ENCODE measurements at regions not wholly inside any gene's neighbourhood (a gene's known extent, or its start where the extent isn't known, plus 50 kb on each side); places are given as distances from the start of the nearest gene placed in this dataset.
A peak's percentile ranks its signal among the peaks of the same experiment; 100 is the strongest.

DNA sequence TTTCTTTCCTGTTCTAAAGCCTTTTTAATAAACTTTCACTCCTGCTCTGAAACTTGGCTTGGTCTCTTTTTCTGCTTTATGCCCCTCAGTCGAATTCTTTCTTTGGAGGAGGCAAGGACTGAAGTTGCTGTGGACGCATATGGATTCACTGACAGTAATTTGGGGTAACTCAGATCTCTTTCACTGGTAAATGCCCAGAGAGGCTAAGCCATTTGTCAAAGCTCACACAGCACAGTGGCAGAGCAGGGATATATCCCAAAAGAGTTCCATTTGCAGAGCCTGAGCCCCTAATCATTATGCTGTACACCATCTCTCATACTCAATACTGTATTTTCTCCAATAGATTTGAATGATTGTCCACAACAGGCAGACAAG lies 72.3 kb upstream of the GALNT15 start:
- intact Hi-C loops (cut with DNase I; ENCODE audit: low total_unique reads) = no loop called here
- no peak for TF ChIP-seq POLR2A (IDR thresholded peaks at IDR 0.05)

DNA sequence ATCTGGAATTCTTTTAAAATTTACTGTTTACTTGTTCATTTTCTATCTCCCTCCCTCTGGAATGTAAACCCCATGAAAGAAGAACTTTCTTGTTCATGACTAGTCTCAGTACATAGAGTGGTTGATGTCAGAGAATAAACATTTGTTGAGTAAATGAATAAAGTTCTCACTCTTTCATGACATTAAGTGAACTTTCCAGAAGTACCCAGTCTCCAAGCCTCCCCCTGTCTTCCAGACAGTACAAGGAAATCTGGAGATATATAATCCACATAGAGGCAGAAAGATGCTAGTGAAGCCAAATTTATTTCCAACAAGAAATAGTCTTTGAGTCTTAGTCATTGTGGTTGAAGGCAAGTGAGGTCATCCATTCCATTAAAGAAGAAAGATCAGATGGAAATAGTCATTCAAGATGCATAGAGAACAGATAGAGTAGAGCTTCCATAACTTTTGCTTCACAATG lies 71.5 kb upstream of the GALNT15 start:
- no peak for DNase-seq
- Histone ChIP-seq H3K36me3 (no peaks in the 10 kb centered on the region), H3K4me3 (no peak overlapping the region), H3K27me3 (no peaks in the 10 kb centered on the region), H3K9me3 (no peaks in the 10 kb centered on the region), H3K27ac (peak overlapping the region in 3 of 4 donors; percentile 52 to 83 (median 77)), H3K4me1 (peaks cover 0 to 16% (median 4%) of the 10 kb centered on the region in 4 donors)
- in situ Hi-C loops (cut with MboI; ENCODE audit: low pct_ligation_motif_present in 1 of 4, low pct_unique_long_range_greater_than_20kb in 1 of 4, low sequenced_read_pairs in 3 of 4) = no loop called here
- TF ChIP-seq POLR2A (IDR thresholded peaks at IDR 0.05) (no peak), POLR2AphosphoS5 (IDR thresholded peaks at IDR 0.05) (no peak), EP300 (IDR thresholded peaks at IDR 0.05; ENCODE audit: low read depth) (no peak)
- TF ChIP-seq, protein P1, sequence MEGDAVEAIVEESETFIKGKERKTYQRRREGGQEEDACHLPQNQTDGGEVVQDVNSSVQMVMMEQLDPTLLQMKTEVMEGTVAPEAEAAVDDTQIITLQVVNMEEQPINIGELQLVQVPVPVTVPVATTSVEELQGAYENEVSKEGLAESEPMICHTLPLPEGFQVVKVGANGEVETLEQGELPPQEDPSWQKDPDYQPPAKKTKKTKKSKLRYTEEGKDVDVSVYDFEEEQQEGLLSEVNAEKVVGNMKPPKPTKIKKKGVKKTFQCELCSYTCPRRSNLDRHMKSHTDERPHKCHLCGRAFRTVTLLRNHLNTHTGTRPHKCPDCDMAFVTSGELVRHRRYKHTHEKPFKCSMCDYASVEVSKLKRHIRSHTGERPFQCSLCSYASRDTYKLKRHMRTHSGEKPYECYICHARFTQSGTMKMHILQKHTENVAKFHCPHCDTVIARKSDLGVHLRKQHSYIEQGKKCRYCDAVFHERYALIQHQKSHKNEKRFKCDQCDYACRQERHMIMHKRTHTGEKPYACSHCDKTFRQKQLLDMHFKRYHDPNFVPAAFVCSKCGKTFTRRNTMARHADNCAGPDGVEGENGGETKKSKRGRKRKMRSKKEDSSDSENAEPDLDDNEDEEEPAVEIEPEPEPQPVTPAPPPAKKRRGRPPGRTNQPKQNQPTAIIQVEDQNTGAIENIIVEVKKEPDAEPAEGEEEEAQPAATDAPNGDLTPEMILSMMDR (IDR thresholded peaks at IDR 0.05) = no peak
- intact Hi-C loops (cut with DNase I; ENCODE audit: low total_unique reads) = no loop called here

More for the DNA sequence above, 72.3 kb upstream of the GALNT15 start:
- no peak for DNase-seq
- peak overlapping the region; percentile 67 to 83 (median 76) for H3K27ac ChIP-seq
- no peaks in the 10 kb centered on the region for H3K27me3 ChIP-seq
- no peaks in the 10 kb centered on the region for H3K36me3 ChIP-seq
- in situ Hi-C loops (cut with MboI; ENCODE audit: low pct_ligation_motif_present in 1 of 4, low pct_unique_long_range_greater_than_20kb in 1 of 4, low sequenced_read_pairs in 3 of 4) = no loop called here
- 83 to 87% methylated on average over 2 of the region's 2 CpGs for WGBS, 2 donors (ENCODE audit: low coverage in 1 of 2)
- H3K4me1 ChIP-seq = peaks cover 0 to 16% (median 4%) of the 10 kb centered on the region in 4 donors
- no peaks in the 10 kb centered on the region for H3K9me3 ChIP-seq
- no peak overlapping the region for H3K4me3 ChIP-seq

DNA sequence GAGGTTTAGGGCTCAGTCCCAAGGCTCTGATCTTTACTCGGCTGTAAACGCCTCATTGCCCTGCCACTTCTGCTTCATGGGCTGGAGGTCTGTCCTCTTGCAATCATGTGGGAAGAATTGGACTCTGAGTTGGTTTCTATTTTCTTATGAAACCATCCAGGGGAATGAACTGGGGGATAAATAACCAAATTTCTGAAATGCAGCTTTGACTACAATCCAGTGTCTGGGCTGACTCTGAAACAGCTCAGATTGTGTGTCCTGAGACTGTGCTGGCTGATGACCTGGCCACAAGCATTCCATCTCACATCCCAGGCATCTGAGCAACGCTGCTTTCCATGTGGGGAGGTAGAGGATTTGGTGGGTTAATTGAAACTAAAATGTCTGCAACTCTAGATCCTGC lies 71.0 kb upstream of the GALNT15 start:
- in situ Hi-C loops (cut with MboI; ENCODE audit: low pct_ligation_motif_present in 1 of 4, low pct_unique_long_range_greater_than_20kb in 1 of 4, low sequenced_read_pairs in 3 of 4) (no loop called here), intact Hi-C loops (cut with DNase I; ENCODE audit: low total_unique reads) (no loop called here)
- Histone ChIP-seq H3K9me3 (no peaks in the 10 kb centered on the region), H3K4me1 (peaks cover 0 to 16% (median 4%) of the 10 kb centered on the region in 4 donors), H3K27ac (peak overlapping the region in 3 of 4 donors; percentile 39 to 83 (median 52)), H3K27me3 (no peaks in the 10 kb centered on the region), H3K36me3 (no peaks in the 10 kb centered on the region), H3K4me3 (no peak overlapping the region)
- DNase-seq = no peak
- WGBS, 2 donors (ENCODE audit: low coverage in 1 of 2) = 59% methylated on average over 3 of the region's 3 CpGs; no CpG with 5 or more reads in 1 of the 2 donors
- TF ChIP-seq, protein P1 (IDR thresholded peaks at IDR 0.05) = no peak
- peak in 1 of 3 donors; percentile 16 for TF ChIP-seq POLR2AphosphoS5 (IDR thresholded peaks at IDR 0.05)
- no peak for TF ChIP-seq POLR2A (IDR thresholded peaks at IDR 0.05)
- no peak for TF ChIP-seq EP300 (IDR thresholded peaks at IDR 0.05; ENCODE audit: low read depth)

- in situ Hi-C loops (cut with MboI; ENCODE audit: low pct_ligation_motif_present in 1 of 4, low pct_unique_long_range_greater_than_20kb in 1 of 4, low sequenced_read_pairs in 3 of 4) = no loop called here
- intact Hi-C loops (cut with DNase I; ENCODE audit: low total_unique reads) = no loop called here
- peak overlapping the region in 1 of 4 donors; percentile 39 for H3K27ac ChIP-seq
These were observed 70.3 kb upstream of the GALNT15 start for GRCh38 chr3:16104156-16104555.

DNA sequence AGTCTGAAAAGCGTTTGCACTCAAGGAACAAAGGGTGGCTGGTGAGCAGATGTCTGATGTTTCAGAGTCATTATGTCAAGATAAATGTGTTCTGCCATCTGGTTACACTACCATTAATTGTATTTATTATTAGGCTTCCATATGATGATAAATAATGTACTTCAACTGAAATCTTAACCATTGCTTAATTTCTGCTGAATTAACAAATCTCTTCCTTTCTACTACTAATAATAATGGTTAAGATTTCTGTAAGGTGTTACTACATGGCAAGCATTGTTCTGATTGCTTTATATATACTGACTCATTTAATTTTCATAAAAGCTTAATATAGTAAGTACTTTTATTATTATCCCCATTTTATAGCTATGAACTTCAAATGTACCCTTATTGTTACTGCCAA lies 68.4 kb upstream of the GALNT15 start:
- no peak overlapping the region for H3K27ac ChIP-seq
- WGBS, 2 donors (ENCODE audit: low coverage in 1 of 2) = 67 to 87% methylated on average over 1 of the region's 1 CpG

More at GRCh38 chr3:16104156-16104555, 70.3 kb upstream of the GALNT15 start:
- 66 to 83% methylated on average over 2 of the region's 2 CpGs for WGBS, 2 donors (ENCODE audit: low coverage in 1 of 2)
- no peak for DNase-seq
- H3K27me3 ChIP-seq = no peaks in the 10 kb centered on the region
- H3K4me1 ChIP-seq = peaks cover 0 to 16% (median 4%) of the 10 kb centered on the region in 4 donors
- no peak for TF ChIP-seq POLR2A (IDR thresholded peaks at IDR 0.05)
- TF ChIP-seq EP300 (IDR thresholded peaks at IDR 0.05; ENCODE audit: low read depth) = no peak
- no peaks in the 10 kb centered on the region for H3K9me3 ChIP-seq
- H3K36me3 ChIP-seq = no peaks in the 10 kb centered on the region
- H3K4me3 ChIP-seq = no peak overlapping the region

More for the DNA sequence above, 68.4 kb upstream of the GALNT15 start:
- H3K4me1 ChIP-seq = peaks cover 0 to 16% (median 4%) of the 10 kb centered on the region in 4 donors
- in situ Hi-C loops (cut with MboI; ENCODE audit: low pct_ligation_motif_present in 1 of 4, low pct_unique_long_range_greater_than_20kb in 1 of 4, low sequenced_read_pairs in 3 of 4) = no loop called here
- H3K27me3 ChIP-seq = no peaks in the 10 kb centered on the region
- intact Hi-C loops (cut with DNase I; ENCODE audit: low total_unique reads) = no loop called here
- H3K36me3 ChIP-seq = no peaks in the 10 kb centered on the region
- no peaks in the 10 kb centered on the region for H3K9me3 ChIP-seq
- DNase-seq = no peak
- TF ChIP-seq, protein P1 (IDR thresholded peaks at IDR 0.05) = no peak
- TF ChIP-seq POLR2AphosphoS5 (IDR thresholded peaks at IDR 0.05) = no peak
- no peak for TF ChIP-seq POLR2A (IDR thresholded peaks at IDR 0.05)
- TF ChIP-seq EP300 (IDR thresholded peaks at IDR 0.05; ENCODE audit: low read depth) = no peak
- no peak overlapping the region for H3K4me3 ChIP-seq

Measured in transverse colon (tissue), 4 donors.